ENCODE measurements at regions not wholly inside any gene's neighbourhood (a gene's known extent, or its start where the extent isn't known, plus 50 kb on each side); places are given as distances from the start of the nearest gene placed in this dataset.

DNA sequence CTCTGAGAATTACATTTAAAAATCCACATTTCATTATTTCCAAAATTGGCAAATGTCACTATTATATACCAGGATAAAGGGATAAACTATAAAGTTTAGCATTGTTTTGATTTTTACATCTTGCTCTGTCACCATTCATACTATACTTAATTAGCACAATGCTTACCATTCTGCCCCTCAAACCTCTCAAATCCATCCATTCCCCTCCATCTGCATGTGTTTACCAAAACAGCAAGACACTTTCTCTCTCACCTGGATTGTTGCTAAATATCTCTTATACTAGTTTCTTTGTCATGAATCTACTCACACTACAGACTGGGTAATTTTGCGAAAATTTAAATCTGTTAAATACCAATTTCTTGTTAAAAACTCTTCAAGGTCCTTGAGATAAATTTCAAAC, 496.1 kb downstream of the NR4A2 start:
- no peak for DNase-seq (ENCODE audit: low read depth in 1 of 2, low spot score in 1 of 2)
- H3K27me3 ChIP-seq = no peaks in the 10 kb centered on the region
- H3K27ac ChIP-seq = no peak overlapping the region
- TF ChIP-seq CTCF (IDR thresholded peaks at IDR 0.05; ENCODE audit: low read depth, low read length) = no peak
- no peaks in the 10 kb centered on the region for H3K9me3 ChIP-seq (ENCODE audit: low read depth)
- no peak overlapping the region for H3K4me3 ChIP-seq
- no peaks in the 10 kb centered on the region for H3K36me3 ChIP-seq
- H3K4me1 ChIP-seq (ENCODE audit: low read depth) = no peaks in the 10 kb centered on the region

GRCh38 chr2:155830817-155831579, 501.5 kb downstream of the NR4A2 start:
- DNase-seq (ENCODE audit: low read depth in 1 of 2, low spot score in 1 of 2) = no peak
- TF ChIP-seq CTCF (IDR thresholded peaks at IDR 0.05; ENCODE audit: low read depth, low read length) = no peak
- Histone ChIP-seq H3K36me3 (no peaks in the 10 kb centered on the region), H3K27me3 (no peaks in the 10 kb centered on the region), H3K4me1 (ENCODE audit: low read depth) (no peaks in the 10 kb centered on the region), H3K9me3 (ENCODE audit: low read depth) (no peaks in the 10 kb centered on the region), H3K4me3 (no peak overlapping the region), H3K27ac (no peak overlapping the region)

DNA sequence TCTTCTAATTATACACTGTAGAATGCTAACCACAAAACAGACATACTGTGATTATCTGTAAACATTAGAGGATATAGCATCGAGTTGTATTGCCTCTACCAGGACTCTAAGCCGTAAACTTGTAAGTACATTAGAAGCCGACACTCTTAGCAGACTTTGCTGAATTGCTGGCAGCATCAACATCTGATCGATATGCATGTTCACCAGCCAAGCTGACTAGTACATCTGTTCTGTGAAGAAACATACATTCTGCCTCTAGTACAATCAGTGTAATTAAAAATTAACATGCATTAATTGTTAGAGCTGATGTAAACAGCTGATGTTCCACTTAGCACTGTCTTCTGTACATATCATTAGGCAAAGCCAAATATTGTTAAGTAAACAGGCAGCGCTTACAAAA, 502.2 kb downstream of the NR4A2 start:
- DNase-seq (ENCODE audit: low read depth in 1 of 2, low spot score in 1 of 2) = no peak
- no peak overlapping the region for H3K27ac ChIP-seq
- no peaks in the 10 kb centered on the region for H3K4me1 ChIP-seq (ENCODE audit: low read depth)
- TF ChIP-seq CTCF (IDR thresholded peaks at IDR 0.05; ENCODE audit: low read depth, low read length) = no peak
- H3K9me3 ChIP-seq (ENCODE audit: low read depth) = no peaks in the 10 kb centered on the region
- H3K36me3 ChIP-seq = no peaks in the 10 kb centered on the region
- H3K4me3 ChIP-seq = no peak overlapping the region
- H3K27me3 ChIP-seq = no peaks in the 10 kb centered on the region

- Histone ChIP-seq H3K4me1 (ENCODE audit: low read depth) (no peaks in the 10 kb centered on the region), H3K4me3 (no peak overlapping the region), H3K36me3 (no peaks in the 10 kb centered on the region), H3K27ac (no peak overlapping the region), H3K9me3 (ENCODE audit: low read depth) (no peaks in the 10 kb centered on the region), H3K27me3 (no peaks in the 10 kb centered on the region)
- TF ChIP-seq CTCF (IDR thresholded peaks at IDR 0.05; ENCODE audit: low read depth, low read length) = no peak
- DNase-seq (ENCODE audit: low read depth in 1 of 2, low spot score in 1 of 2) = no peak
These were observed 506.6 kb downstream of the NR4A2 start for GRCh38 chr2:155825876-155826275.

GRCh38 chr2:155815851-155816250, 516.7 kb downstream of the NR4A2 start:
- Histone ChIP-seq H3K27me3 (no peaks in the 10 kb centered on the region), H3K9me3 (ENCODE audit: low read depth) (no peaks in the 10 kb centered on the region), H3K36me3 (no peaks in the 10 kb centered on the region), H3K27ac (no peak overlapping the region), H3K4me3 (no peak overlapping the region), H3K4me1 (ENCODE audit: low read depth) (no peaks in the 10 kb centered on the region)
- peak in 1 of 2 donors; percentile 37 for DNase-seq (ENCODE audit: low read depth in 1 of 2, low spot score in 1 of 2)
- no peak for TF ChIP-seq CTCF (IDR thresholded peaks at IDR 0.05; ENCODE audit: low read depth, low read length)

All from cardiac muscle cell (in vitro differentiated cells and primary cell).